GM21737 (cell line): ENCODE measurements at regions not wholly inside any gene's neighbourhood (a gene's known extent, or its start where the extent isn't known, plus 50 kb on each side); places are given as distances from the start of the nearest gene placed in this dataset.
"Not testable (repeated sequence)": the region's sequence is repeated elsewhere in the genome, so short reads cannot be mapped to it uniquely, and the experiment has no call there.

Experiments
- ATAC-seq: cut with Tn5 transposase; IDR thresholded peaks from one replicate; pipeline ENCODE4 v1.9.1; 2021; ENCODE audit warnings: mild to moderate bottlenecking, moderate library complexity; ENCODE audit not compliant: unreplicated experiment

GRCh38 chr14:51341338-51341737 lies 101.3 kb downstream of the TMX1 start:
- ATAC-seq, result no peak

GRCh38 chr14:51342226-51342625 lies 102.2 kb downstream of the TMX1 start:
- ATAC-seq, result no peak

GRCh38 chr14:51351997-51352396 lies 112.0 kb downstream of the TMX1 start:
- ATAC-seq, result no peak

- no peak for ATAC-seq
Observed at GRCh38 chr14:51353901-51354300, 113.9 kb downstream of the TMX1 start.

GRCh38 chr14:51354846-51355245 lies 114.8 kb downstream of the TMX1 start:
- no peak for ATAC-seq

GRCh38 chr14:51356381-51356780 lies 116.3 kb downstream of the TMX1 start:
- no peak for ATAC-seq

- ATAC-seq, result no peak
Observed at GRCh38 chr14:51357250-51357649, 117.2 kb downstream of the TMX1 start.

GRCh38 chr14:51360592-51360991 lies 120.5 kb downstream of the TMX1 start:
- no peak for ATAC-seq

GRCh38 chr14:51365241-51365965 lies 125.4 kb downstream of the TMX1 start:
- no peak for ATAC-seq

- ATAC-seq, result not testable (repeated sequence)
Observed at GRCh38 chr14:51366460-51366859, 126.4 kb downstream of the TMX1 start.

- not testable (repeated sequence) for ATAC-seq
Observed at GRCh38 chr14:51366866-51367599, 127.0 kb downstream of the TMX1 start.

GRCh38 chr14:51367600-51367931 lies 127.5 kb downstream of the TMX1 start:
- ATAC-seq, result no peak

- no peak for ATAC-seq
Observed at GRCh38 chr14:51368721-51369163, 128.7 kb downstream of the TMX1 start.

- no peak for ATAC-seq
Observed at GRCh38 chr14:51369814-51370213, 129.8 kb downstream of the TMX1 start.

- no peak for ATAC-seq
Observed at GRCh38 chr14:51370758-51371386, 130.8 kb downstream of the TMX1 start.

- not testable (repeated sequence) for ATAC-seq
Observed at GRCh38 chr14:51377186-51377585, 137.1 kb downstream of the TMX1 start.

GRCh38 chr14:51382506-51382905 lies 142.5 kb downstream of the TMX1 start:
- no peak for ATAC-seq

GRCh38 chr14:51386411-51386810 lies 146.4 kb downstream of the TMX1 start:
- ATAC-seq, result no peak

- no peak for ATAC-seq
Observed at GRCh38 chr14:51386983-51387735, 147.1 kb downstream of the TMX1 start.

GRCh38 chr14:51392416-51392815 lies 152.4 kb downstream of the TMX1 start:
- no peak for ATAC-seq

- no peak for ATAC-seq
Observed at GRCh38 chr14:51394384-51394783, 154.3 kb downstream of the TMX1 start.
